ENCODE measurements at regions not wholly inside any gene's neighbourhood (a gene's known extent, or its start where the extent isn't known, plus 50 kb on each side); places are given as distances from the start of the nearest gene placed in this dataset.

DNA sequence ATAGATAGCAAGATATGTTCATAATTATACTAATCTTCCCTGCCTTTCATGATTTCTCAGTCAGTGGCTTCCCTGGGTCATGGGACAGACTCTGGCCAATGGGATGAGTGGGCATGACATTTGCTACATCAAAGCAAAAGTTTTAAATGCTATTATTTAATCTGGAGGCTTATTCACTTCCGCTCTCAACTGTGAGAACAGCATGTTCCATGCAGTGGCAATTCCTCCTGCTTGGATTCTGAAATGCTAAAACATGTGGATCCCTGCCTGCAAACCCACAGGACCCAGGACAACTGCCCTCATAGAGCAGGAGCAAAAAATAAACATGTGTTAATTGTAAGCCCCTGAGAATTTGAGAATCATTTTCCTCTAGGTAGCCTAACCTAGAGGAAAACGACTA, 1412.4 kb upstream of the CELF2 start:
- H3K23ac ChIP-seq (ENCODE audit: low read length) = no peak overlapping the region
- no peaks in the 10 kb centered on the region for H3K79me1 ChIP-seq (ENCODE audit: low read length)
- H3K4ac ChIP-seq (ENCODE audit: low read depth, low read length) = no peak overlapping the region
- no CpG with 5 or more reads among the region's 2 CpGs for WGBS (ENCODE audit: extremely low coverage, insufficient coverage, low lambda C conversion rate)
- H3K4me3 ChIP-seq (ENCODE audit: low read length) = no peak overlapping the region
- no peak overlapping the region for H3K27ac ChIP-seq (ENCODE audit: low read depth, low read length)
- DNase-seq = peak; percentile 5
- no peak overlapping the region for H3K9ac ChIP-seq (ENCODE audit: low read length)
- no peaks in the 10 kb centered on the region for H3K79me2 ChIP-seq (ENCODE audit: control insufficient read depth, insufficient read depth, low read length)
- no peaks in the 10 kb centered on the region for H3K36me3 ChIP-seq (ENCODE audit: control insufficient read depth, insufficient read depth, low read length)
- H2BK120ac ChIP-seq (ENCODE audit: low read depth, low read length) = no peak overlapping the region
- no peak overlapping the region for H2BK5ac ChIP-seq (ENCODE audit: low read length)
- no peak overlapping the region for H3K56ac ChIP-seq (ENCODE audit: low read length)
- no peak overlapping the region for H2AK5ac ChIP-seq (ENCODE audit: low read length)
- no peaks in the 10 kb centered on the region for H3K27me3 ChIP-seq (ENCODE audit: insufficient read depth, low read length, poor library complexity)
- no peak overlapping the region for H4K8ac ChIP-seq (ENCODE audit: low read depth, low read length)
- H2BK15ac ChIP-seq (replicated peaks; ENCODE audit: low read depth) = no peak overlapping the region
- no peak overlapping the region for H4K5ac ChIP-seq (ENCODE audit: low read length)
- H3K4me2 ChIP-seq (ENCODE audit: low read length) = no peak overlapping the region
- no peak overlapping the region for H3K18ac ChIP-seq (ENCODE audit: low read length)
- H3K4me1 ChIP-seq (ENCODE audit: control insufficient read depth, low read depth, low read length) = no peaks in the 10 kb centered on the region

DNA sequence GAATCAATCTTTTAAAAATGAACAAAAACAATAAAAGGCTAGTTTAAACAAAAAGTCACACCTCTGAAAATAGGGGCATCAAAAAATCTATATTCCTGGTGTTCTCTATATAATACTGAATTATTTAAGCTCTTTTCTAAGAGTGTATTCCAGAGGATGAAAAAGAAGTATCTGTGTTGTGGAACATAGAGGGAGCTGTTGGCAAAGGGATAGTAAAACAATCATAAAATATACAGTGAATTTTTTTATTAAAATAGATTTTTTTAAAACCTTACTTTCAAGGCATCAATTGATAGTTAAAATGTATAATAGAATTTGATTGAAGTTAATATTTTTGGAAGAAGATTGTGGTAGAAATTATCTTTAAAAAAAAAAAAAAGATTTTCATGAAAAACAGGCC, 1409.1 kb upstream of the CELF2 start:
- Histone ChIP-seq H3K4ac (ENCODE audit: low read depth, low read length) (no peak overlapping the region), H3K27ac (ENCODE audit: low read depth, low read length) (no peak overlapping the region), H2BK120ac (ENCODE audit: low read depth, low read length) (no peak overlapping the region), H3K79me1 (ENCODE audit: low read length) (no peaks in the 10 kb centered on the region), H3K79me2 (ENCODE audit: control insufficient read depth, insufficient read depth, low read length) (no peaks in the 10 kb centered on the region), H3K9ac (ENCODE audit: low read length) (no peak overlapping the region), H3K23ac (ENCODE audit: low read length) (no peak overlapping the region), H3K27me3 (ENCODE audit: insufficient read depth, low read length, poor library complexity) (no peaks in the 10 kb centered on the region), H3K56ac (ENCODE audit: low read length) (no peak overlapping the region), H3K4me2 (ENCODE audit: low read length) (no peak overlapping the region), H2AK5ac (ENCODE audit: low read length) (no peak overlapping the region), H3K4me1 (ENCODE audit: control insufficient read depth, low read depth, low read length) (no peaks in the 10 kb centered on the region), H2BK5ac (ENCODE audit: low read length) (no peak overlapping the region), H3K18ac (ENCODE audit: low read length) (no peak overlapping the region), H4K5ac (ENCODE audit: low read length) (no peak overlapping the region), H2BK15ac (replicated peaks; ENCODE audit: low read depth) (no peak overlapping the region), H4K8ac (ENCODE audit: low read depth, low read length) (no peak overlapping the region), H3K36me3 (ENCODE audit: control insufficient read depth, insufficient read depth, low read length) (no peaks in the 10 kb centered on the region), H3K4me3 (ENCODE audit: low read length) (no peak overlapping the region)
- DNase-seq = peak; percentile 18

DNA sequence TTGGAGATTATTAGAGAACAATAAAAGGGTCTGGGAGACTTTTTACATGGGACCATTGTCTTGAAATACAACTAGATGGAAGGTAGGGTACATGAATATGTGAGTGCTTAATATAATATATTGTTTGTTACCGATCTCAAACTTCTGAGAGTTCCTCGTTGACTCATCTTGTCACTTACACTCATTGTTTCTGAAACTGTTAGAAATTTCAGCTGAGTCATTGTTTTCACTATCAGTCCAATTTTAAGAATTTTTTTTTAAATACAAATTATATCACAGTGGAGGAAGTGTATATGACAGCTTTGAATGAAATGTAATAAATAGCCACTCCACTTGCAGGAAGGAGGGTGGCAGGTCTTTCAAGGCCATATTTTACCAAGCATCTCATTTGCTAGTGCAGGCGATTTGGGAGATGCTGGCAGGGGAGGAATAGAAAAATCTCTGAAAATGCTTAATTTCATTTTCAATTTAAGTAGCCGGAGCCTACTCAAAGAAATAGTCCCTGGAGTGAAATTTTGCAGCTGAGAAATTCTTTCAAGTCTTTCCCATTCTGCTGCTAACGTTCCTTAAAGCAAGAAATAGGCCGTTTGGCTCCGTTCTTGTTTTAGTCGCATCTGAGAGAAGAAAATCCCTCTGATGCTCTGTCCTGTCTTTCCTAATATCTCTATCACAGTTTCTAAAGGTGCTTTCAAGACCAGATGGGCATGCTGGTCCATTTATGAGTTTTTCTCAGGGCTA, 1404.2 kb upstream of the CELF2 start:
- no peaks in the 10 kb centered on the region for H3K4me1 ChIP-seq (ENCODE audit: control insufficient read depth, low read depth, low read length)
- H2BK5ac ChIP-seq (ENCODE audit: low read length) = no peak overlapping the region
- no peak overlapping the region for H2BK120ac ChIP-seq (ENCODE audit: low read depth, low read length)
- no peaks in the 10 kb centered on the region for H3K79me1 ChIP-seq (ENCODE audit: low read length)
- H3K4ac ChIP-seq (ENCODE audit: low read depth, low read length) = no peak overlapping the region
- no peaks in the 10 kb centered on the region for H3K36me3 ChIP-seq (ENCODE audit: control insufficient read depth, insufficient read depth, low read length)
- H3K23ac ChIP-seq (ENCODE audit: low read length) = no peak overlapping the region
- no peak overlapping the region for H3K56ac ChIP-seq (ENCODE audit: low read length)
- no peak overlapping the region for H4K8ac ChIP-seq (ENCODE audit: low read depth, low read length)
- H3K79me2 ChIP-seq (ENCODE audit: control insufficient read depth, insufficient read depth, low read length) = no peaks in the 10 kb centered on the region
- no peak overlapping the region for H3K27ac ChIP-seq (ENCODE audit: low read depth, low read length)
- H3K9ac ChIP-seq (ENCODE audit: low read length) = no peak overlapping the region
- no CpG with 5 or more reads among the region's 8 CpGs for WGBS (ENCODE audit: extremely low coverage, insufficient coverage, low lambda C conversion rate)
- DNase-seq = no peak
- no peak overlapping the region for H3K18ac ChIP-seq (ENCODE audit: low read length)
- H3K4me3 ChIP-seq (ENCODE audit: low read length) = no peak overlapping the region
- no peak overlapping the region for H2AK5ac ChIP-seq (ENCODE audit: low read length)
- no peak overlapping the region for H2BK15ac ChIP-seq (replicated peaks; ENCODE audit: low read depth)
- no peak overlapping the region for H3K4me2 ChIP-seq (ENCODE audit: low read length)
- H3K27me3 ChIP-seq (ENCODE audit: insufficient read depth, low read length, poor library complexity) = no peaks in the 10 kb centered on the region
- H4K5ac ChIP-seq (ENCODE audit: low read length) = no peak overlapping the region

DNA sequence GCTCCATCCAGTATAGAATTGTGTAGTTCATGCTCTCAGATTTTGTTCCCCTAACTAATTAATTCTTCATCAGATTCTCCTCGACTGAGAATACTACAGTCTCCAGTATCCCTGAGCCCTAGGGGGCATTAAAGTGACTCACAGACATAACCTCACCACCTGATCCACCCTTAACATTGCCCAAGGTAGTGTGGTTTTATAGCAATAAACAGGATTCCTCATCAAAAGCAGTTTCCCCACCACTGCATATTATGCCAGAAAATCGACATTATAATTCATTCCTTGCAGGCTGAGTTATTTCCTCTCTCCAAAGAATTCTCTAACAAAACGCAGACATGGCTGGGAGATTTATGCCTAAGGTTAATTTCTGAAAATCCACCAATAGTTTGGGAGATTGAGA, 1402.5 kb upstream of the CELF2 start:
- Histone ChIP-seq H2BK120ac (ENCODE audit: low read depth, low read length) (no peak overlapping the region), H4K8ac (ENCODE audit: low read depth, low read length) (no peak overlapping the region), H3K79me1 (ENCODE audit: low read length) (no peaks in the 10 kb centered on the region), H3K18ac (ENCODE audit: low read length) (no peak overlapping the region), H3K4ac (ENCODE audit: low read depth, low read length) (no peak overlapping the region), H3K56ac (ENCODE audit: low read length) (no peak overlapping the region), H4K5ac (ENCODE audit: low read length) (no peak overlapping the region), H3K36me3 (ENCODE audit: control insufficient read depth, insufficient read depth, low read length) (no peaks in the 10 kb centered on the region), H2AK5ac (ENCODE audit: low read length) (no peak overlapping the region), H3K9ac (ENCODE audit: low read length) (no peak overlapping the region), H2BK5ac (ENCODE audit: low read length) (no peak overlapping the region), H3K4me3 (ENCODE audit: low read length) (no peak overlapping the region), H3K79me2 (ENCODE audit: control insufficient read depth, insufficient read depth, low read length) (no peaks in the 10 kb centered on the region), H3K4me2 (ENCODE audit: low read length) (no peak overlapping the region), H3K27ac (ENCODE audit: low read depth, low read length) (no peak overlapping the region), H3K27me3 (ENCODE audit: insufficient read depth, low read length, poor library complexity) (no peaks in the 10 kb centered on the region), H3K23ac (ENCODE audit: low read length) (no peak overlapping the region), H3K4me1 (ENCODE audit: control insufficient read depth, low read depth, low read length) (no peaks in the 10 kb centered on the region), H2BK15ac (replicated peaks; ENCODE audit: low read depth) (no peak overlapping the region)
- no CpG with 5 or more reads among the region's 3 CpGs for WGBS (ENCODE audit: extremely low coverage, insufficient coverage, low lambda C conversion rate)
- DNase-seq = no peak

DNA sequence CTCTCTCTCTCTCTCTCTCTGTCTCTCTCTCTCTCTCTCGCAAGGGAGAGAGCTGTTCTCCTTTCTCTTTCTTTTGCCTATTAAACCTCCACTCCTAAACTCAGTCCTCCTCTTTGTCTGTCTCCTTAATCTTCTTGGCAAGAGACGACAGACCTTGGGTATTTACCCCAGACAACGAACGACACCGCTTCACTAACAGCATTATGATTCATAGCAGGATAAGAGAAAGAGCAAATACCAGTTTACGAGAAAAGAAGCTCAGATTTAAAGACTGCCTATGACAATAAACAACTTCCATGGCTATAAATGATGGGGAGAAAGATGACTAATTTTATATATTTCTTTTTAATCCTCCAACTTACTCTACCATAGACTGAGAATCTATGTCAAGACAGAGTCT, 1396.5 kb upstream of the CELF2 start:
- no CpG with 5 or more reads among the region's 6 CpGs for WGBS (ENCODE audit: extremely low coverage, insufficient coverage, low lambda C conversion rate)

DNA sequence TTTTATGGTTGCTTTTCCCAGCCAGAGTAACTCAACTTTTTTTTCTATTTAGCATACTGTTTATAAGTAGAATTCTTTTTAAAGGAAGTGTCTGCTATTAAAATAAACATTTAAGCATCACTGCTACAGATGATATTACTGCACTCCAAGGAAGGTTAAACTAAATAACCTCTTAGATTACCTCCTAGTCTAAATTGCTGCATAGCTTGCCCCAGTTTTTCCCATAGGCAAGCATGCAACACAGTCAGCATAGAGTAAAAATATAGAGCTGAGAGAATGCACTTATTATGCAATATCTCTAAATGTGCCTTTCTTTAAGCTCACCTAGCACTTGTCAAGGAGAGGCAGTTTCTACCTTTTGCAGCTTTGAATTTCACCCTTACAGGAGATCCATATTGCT, 1392.4 kb upstream of the CELF2 start:
- no peak overlapping the region for H3K4ac ChIP-seq (ENCODE audit: low read depth, low read length)
- no peak overlapping the region for H3K23ac ChIP-seq (ENCODE audit: low read length)
- H3K56ac ChIP-seq (ENCODE audit: low read length) = no peak overlapping the region
- no peak overlapping the region for H3K4me2 ChIP-seq (ENCODE audit: low read length)
- no peaks in the 10 kb centered on the region for H3K79me1 ChIP-seq (ENCODE audit: low read length)
- H3K9ac ChIP-seq (ENCODE audit: low read length) = no peak overlapping the region
- no peak for DNase-seq
- H2AK5ac ChIP-seq (ENCODE audit: low read length) = no peak overlapping the region
- no peak overlapping the region for H2BK5ac ChIP-seq (ENCODE audit: low read length)
- H3K4me1 ChIP-seq (ENCODE audit: control insufficient read depth, low read depth, low read length) = no peaks in the 10 kb centered on the region
- no peaks in the 10 kb centered on the region for H3K79me2 ChIP-seq (ENCODE audit: control insufficient read depth, insufficient read depth, low read length)
- no peak overlapping the region for H2BK15ac ChIP-seq (replicated peaks; ENCODE audit: low read depth)
- no peaks in the 10 kb centered on the region for H3K36me3 ChIP-seq (ENCODE audit: control insufficient read depth, insufficient read depth, low read length)
- no peak overlapping the region for H3K4me3 ChIP-seq (ENCODE audit: low read length)
- no peak overlapping the region for H4K8ac ChIP-seq (ENCODE audit: low read depth, low read length)
- H3K27ac ChIP-seq (ENCODE audit: low read depth, low read length) = no peak overlapping the region
- no peaks in the 10 kb centered on the region for H3K27me3 ChIP-seq (ENCODE audit: insufficient read depth, low read length, poor library complexity)
- no peak overlapping the region for H2BK120ac ChIP-seq (ENCODE audit: low read depth, low read length)
- no peak overlapping the region for H4K5ac ChIP-seq (ENCODE audit: low read length)
- no peak overlapping the region for H3K18ac ChIP-seq (ENCODE audit: low read length)

More for the DNA sequence above, 1396.5 kb upstream of the CELF2 start:
- Histone ChIP-seq H3K36me3 (ENCODE audit: control insufficient read depth, insufficient read depth, low read length) (no peaks in the 10 kb centered on the region), H3K9ac (ENCODE audit: low read length) (no peak overlapping the region), H3K27ac (ENCODE audit: low read depth, low read length) (no peak overlapping the region), H2AK5ac (ENCODE audit: low read length) (no peak overlapping the region), H3K23ac (ENCODE audit: low read length) (no peak overlapping the region), H3K18ac (ENCODE audit: low read length) (no peak overlapping the region), H3K4me1 (ENCODE audit: control insufficient read depth, low read depth, low read length) (no peaks in the 10 kb centered on the region), H2BK120ac (ENCODE audit: low read depth, low read length) (no peak overlapping the region), H3K27me3 (ENCODE audit: insufficient read depth, low read length, poor library complexity) (no peaks in the 10 kb centered on the region), H4K5ac (ENCODE audit: low read length) (no peak overlapping the region), H3K4me2 (ENCODE audit: low read length) (no peak overlapping the region), H2BK5ac (ENCODE audit: low read length) (no peak overlapping the region), H4K8ac (ENCODE audit: low read depth, low read length) (no peak overlapping the region), H3K79me1 (ENCODE audit: low read length) (no peaks in the 10 kb centered on the region), H2BK15ac (replicated peaks; ENCODE audit: low read depth) (no peak overlapping the region), H3K56ac (ENCODE audit: low read length) (no peak overlapping the region), H3K4me3 (ENCODE audit: low read length) (no peak overlapping the region), H3K79me2 (ENCODE audit: control insufficient read depth, insufficient read depth, low read length) (no peaks in the 10 kb centered on the region), H3K4ac (ENCODE audit: low read depth, low read length) (no peak overlapping the region)
- no peak for DNase-seq

Measured in mesendoderm (in vitro differentiated cells).